ENCODE measurements at regions not wholly inside any gene's neighbourhood (a gene's known extent, or its start where the extent isn't known, plus 50 kb on each side); places are given as distances from the start of the nearest gene placed in this dataset.

- 27% methylated on average over 5 of the region's 5 CpGs for WGBS (ENCODE audit: insufficient coverage, insufficient replicate concordance, low lambda C conversion rate, missing lambda C conversion rate)
- ATAC-seq, result no peak
- no peak for DNase-seq (ENCODE audit: low read depth, low spot score)
- H3K4me3 ChIP-seq, result no peak overlapping the region
- POLR2A ChIA-PET, result no interaction called here
- H4K20me1 ChIP-seq (ENCODE audit: control insufficient read depth, insufficient read depth), result no peaks in the 10 kb centered on the region
- intact Hi-C loops (cut with micrococcal nuclease; ENCODE audit: unreplicated experiment) (no loop called here), in situ Hi-C loops (cut with MboI) (no loop called here)
- H3K9me3 ChIP-seq (replicated peaks; ENCODE audit: control insufficient read depth, insufficient read depth, low read length), result no peaks in the 10 kb centered on the region
- CTCF ChIA-PET, result no interaction called here
- no peak for FAIRE-seq
- no peaks in the 10 kb centered on the region; a peak in 1 of 4 replicates for H3K27me3 ChIP-seq (replicated peaks in 1 of 2; ENCODE audit: control insufficient read depth in 2 of 2, insufficient read depth in 2 of 2, low read length in 1 of 2)
- no peak overlapping the region for H3K4me2 ChIP-seq (ENCODE audit: control insufficient read depth, insufficient read depth)
- RAD21 ChIA-PET (ENCODE audit: unreplicated experiment), result no interaction called here
- SMC1A ChIA-PET (ENCODE audit: uncharacterized antibody, unreplicated experiment), result no interaction called here
- BruUV-seq (replicated peaks), result no TSS peak
- H3K27ac ChIP-seq (ENCODE audit: control insufficient read depth, insufficient read depth), result no peak overlapping the region
- H3K4me1 ChIP-seq (ENCODE audit: control insufficient read depth, insufficient read depth, low read length), result no peaks in the 10 kb centered on the region
- H3K36me3 ChIP-seq (ENCODE audit: control insufficient read depth in 2 of 2, insufficient read depth in 2 of 2, low read length in 1 of 2), result no peaks in the 10 kb centered on the region
- H3K9ac ChIP-seq (ENCODE audit: control insufficient read depth, insufficient read depth, low read length), result no peak overlapping the region
- H2AFZ ChIP-seq (ENCODE audit: control insufficient read depth, low read depth, low read length), result no peak overlapping the region
- H3K79me2 ChIP-seq (ENCODE audit: control insufficient read depth, insufficient read depth, low read length), result no peaks in the 10 kb centered on the region
- TF ChIP-seq STAT3 (IDR thresholded peaks at IDR 0.05; ENCODE audit: low read depth, low read length) (no peak), GABPA (IDR thresholded peaks at IDR 0.05; ENCODE audit: low read depth) (no peak), NFYA (IDR thresholded peaks at IDR 0.05; ENCODE audit: borderline replicate concordance, low read depth, low read length) (no peak), SUZ12 (IDR thresholded peaks at IDR 0.05; ENCODE audit: unreplicated experiment) (no peak), SMAD5 (IDR thresholded peaks at IDR 0.05; ENCODE audit: low read depth) (no peak), ZBTB40 (IDR thresholded peaks at IDR 0.05; ENCODE audit: borderline replicate concordance) (no peak), IRF3 (IDR thresholded peaks at IDR 0.05) (no peak), IRF4 (IDR thresholded peaks at IDR 0.05; ENCODE audit: low read depth, low read length) (no peak), IKZF1 (conservative IDR thresholded peaks at IDR 0.05) (no peak), PKNOX1 (IDR thresholded peaks at IDR 0.05) (no peak), ZNF687 (IDR thresholded peaks at IDR 0.05) (no peak), EED (IDR thresholded peaks at IDR 0.05; ENCODE audit: low read depth) (no peak), RELA (IDR thresholded peaks at IDR 0.05; ENCODE audit: borderline replicate concordance, partially characterized antibody) (no peak), POU2F2 (IDR thresholded peaks at IDR 0.05; ENCODE audit: borderline replicate concordance, low read depth, low read length) (no peak), SIX5 (IDR thresholded peaks at IDR 0.05; ENCODE audit: low read depth, low read length, severe bottlenecking) (no peak), HDAC2 (IDR thresholded peaks at IDR 0.05) (no peak)
Observed at GRCh38 chr15:91572110-91572509, 281.4 kb upstream of the SLCO3A1 start.
